Aorta (tissue), 5 donors: ENCODE measurements at regions not wholly inside any gene's neighbourhood (a gene's known extent, or its start where the extent isn't known, plus 50 kb on each side); places are given as distances from the start of the nearest gene placed in this dataset.
A peak's percentile ranks its signal among the peaks of the same experiment; 100 is the strongest.

Experiments
- ATAC-seq: fragments of 200-7000 bp; cut with Tn5 transposase; one replicate; pipeline ENCODE4 v1.9.1; 2022; ENCODE audit warnings: moderate library complexity; ENCODE audit not compliant: low FRiP score
- DNase-seq, 2 donors: peaks; one replicate each; pipeline ENCODE4 v3.0.0-alpha.2; 2020
- H3K27ac ChIP-seq, 2 donors: one replicate each; pipeline ENCODE4 v1.5.1; 2013; ENCODE audit warnings: low read length in 2 of 2, mild to moderate bottlenecking in 2 of 2, moderate library complexity in 2 of 2, control low read depth in 1 of 2, inconsistent platforms in 1 of 2, low read depth in 1 of 2
- H3K27me3 ChIP-seq, 2 donors: one replicate each; pipeline ENCODE4 v1.6.1; 2013; ENCODE audit warnings: control low read depth in 1 of 2, low read length in 1 of 2, mild to moderate bottlenecking in 1 of 2, moderate library complexity in 1 of 2; ENCODE audit not compliant: insufficient read depth in 2 of 2, control insufficient read depth in 1 of 2
- H3K36me3 ChIP-seq, 2 donors: one replicate each; pipeline ENCODE4 v1.6.1; 2013; ENCODE audit warnings: control low read depth in 1 of 2, low read length in 1 of 2, mild to moderate bottlenecking in 1 of 2; ENCODE audit not compliant: insufficient read depth in 2 of 2, control insufficient read depth in 1 of 2
- H3K4me1 ChIP-seq, 2 donors: one replicate each; pipeline ENCODE4 v1.6.1; 2013; ENCODE audit warnings: low read length in 2 of 2, control low read depth in 1 of 2, mild to moderate bottlenecking in 1 of 2, moderate library complexity in 1 of 2; ENCODE audit not compliant: insufficient read depth in 2 of 2, control insufficient read depth in 1 of 2
- H3K4me3 ChIP-seq, 2 donors: one replicate each; pipeline ENCODE4 v1.5.1; 2013; ENCODE audit warnings: low read length in 2 of 2, control low read depth in 1 of 2, mild to moderate bottlenecking in 1 of 2
- H3K9me3 ChIP-seq: one replicate; pipeline ENCODE4 v1.6.1; 2013; ENCODE audit warnings: mild to moderate bottlenecking, low read length; ENCODE audit not compliant: control insufficient read depth
- WGBS, 2 donors: extraction: QIAGEN DNeasy Blood & Tissue Kit; methylation state at CpG; one replicate each; pipeline ENCODE4 v1.1.7; 2013; 5-methylcytosine and 5-hydroxymethylcytosine counted together
- intact Hi-C, 2 donors: fragments of 100-400 bp; cut with DNase I; formaldehyde crosslinking; loops; one replicate each; pipeline versions ENCODE4 v1.14.2 to v1.15.0; 2022
- donor health status: healthy with polysubstance abuse.
- donor health status: Bipolar disorder and iron deficiency.
- donor health status: DM: no; HTN: no; CAD: no.
- donor health status: DM: no; HTN: no; CAD: no.
- donor health status: DM: yes; HTN: yes; CAD: no.

- Histone ChIP-seq H3K4me1 (no peaks in the 10 kb centered on the region), H3K27ac (no peak overlapping the region), H3K4me3 (peak overlapping the region in 1 of 2 donors; percentile 54), H3K27me3 (no peaks in the 10 kb centered on the region), H3K9me3 (peaks cover 4% of the 10 kb centered on the region), H3K36me3 (no peaks in the 10 kb centered on the region)
- intact Hi-C loops = loop anchor here (5.0 to 10.0 kb wide), 3 partner anchors 325 to 1088 kb away; partner anchors contain the start of gene ALCAM (in 2 of the 2)
- DNase-seq (no peak), ATAC-seq (no peak)
- 6 to 13% methylated on average over 1 of the region's 1 CpG for WGBS, 2 donors
Measured at GRCh38 chr3:104279617-104280016, 1087.1 kb upstream of the ALCAM start.

DNA sequence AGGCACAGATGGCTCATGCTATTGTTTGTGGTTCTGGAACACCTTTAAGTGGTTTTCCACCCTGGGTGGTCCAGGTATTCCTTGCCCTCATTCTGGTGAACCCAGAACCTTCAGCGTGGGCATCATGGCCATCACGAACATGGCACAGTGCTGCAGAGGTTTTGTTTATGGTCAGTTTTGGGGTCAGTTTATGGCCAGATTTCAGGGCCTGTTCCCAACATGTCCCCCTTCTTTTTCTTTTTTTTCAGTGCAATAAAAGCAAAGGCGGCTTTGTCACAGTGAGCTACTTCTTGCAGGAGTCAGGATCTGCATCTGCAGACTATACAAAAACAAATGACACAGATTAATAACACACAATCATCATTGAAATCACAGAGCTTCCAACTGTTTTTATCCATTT is 1085.0 kb upstream of the ALCAM start:
- peaks cover 2% of the 10 kb centered on the region for H3K9me3 ChIP-seq
- 97% methylated on average over 3 of the region's 3 CpGs for WGBS, 2 donors

GRCh38 chr3:104286645-104287044 is 1080.1 kb upstream of the ALCAM start:
- Histone ChIP-seq H3K9me3 (peaks cover under 1% of the 10 kb centered on the region), H3K4me3 (no peak overlapping the region), H3K27me3 (no peaks in the 10 kb centered on the region), H3K36me3 (no peaks in the 10 kb centered on the region), H3K27ac (no peak overlapping the region), H3K4me1 (no peaks in the 10 kb centered on the region)
- no peak for ATAC-seq
- DNase-seq = no peak
- 97 to 98% methylated on average over 5 of the region's 5 CpGs for WGBS, 2 donors
- intact Hi-C loops = no loop called here

More for the DNA sequence above, 1085.0 kb upstream of the ALCAM start:
- Histone ChIP-seq H3K4me3 (no peak overlapping the region), H3K27me3 (no peaks in the 10 kb centered on the region), H3K4me1 (no peaks in the 10 kb centered on the region), H3K27ac (no peak overlapping the region), H3K36me3 (no peaks in the 10 kb centered on the region)
- no peak for DNase-seq
- intact Hi-C loops = no loop called here
- no peak for ATAC-seq

- Histone ChIP-seq H3K27ac (no peak overlapping the region), H3K36me3 (no peaks in the 10 kb centered on the region), H3K4me1 (no peaks in the 10 kb centered on the region), H3K4me3 (peak overlapping the region; percentile 20 to 59), H3K27me3 (no peaks in the 10 kb centered on the region), H3K9me3 (no peaks in the 10 kb centered on the region)
- 20 to 28% methylated on average over 3 of the region's 3 CpGs for WGBS, 2 donors
- DNase-seq (no peak), ATAC-seq (no peak)
- intact Hi-C loops = no loop called here
Measured at GRCh38 chr3:104291437-104291851, 1075.3 kb upstream of the ALCAM start.

GRCh38 chr3:104291878-104292277 is 1074.8 kb upstream of the ALCAM start:
- no peak for ATAC-seq
- no peak for DNase-seq

DNA sequence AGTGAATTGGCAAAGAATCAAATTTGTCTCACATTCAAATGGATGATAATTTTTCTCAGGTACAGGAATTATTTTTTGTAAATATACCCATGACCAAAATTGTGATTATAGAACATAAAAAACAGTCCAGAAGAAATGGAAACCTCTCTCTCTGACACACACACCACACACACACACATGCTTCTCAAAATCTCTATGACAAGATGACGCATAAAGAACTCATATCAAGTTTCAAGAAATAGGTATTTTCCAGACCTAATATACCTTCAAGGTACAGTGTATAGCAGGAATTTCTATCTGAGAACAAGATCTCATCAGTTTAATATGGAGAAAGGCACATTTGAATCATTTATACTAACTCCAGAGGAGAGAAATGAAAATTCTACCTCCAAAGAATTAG is 1069.1 kb upstream of the ALCAM start:
- intact Hi-C loops = no loop called here
- no peaks in the 10 kb centered on the region for H3K4me1 ChIP-seq
- no peak overlapping the region for H3K27ac ChIP-seq
- H3K9me3 ChIP-seq = no peaks in the 10 kb centered on the region
- no peaks in the 10 kb centered on the region for H3K36me3 ChIP-seq
- H3K27me3 ChIP-seq = no peaks in the 10 kb centered on the region
- no peak for ATAC-seq
- no peak for DNase-seq
- H3K4me3 ChIP-seq = no peak overlapping the region
- 98 to 100% methylated on average over 1 of the region's 1 CpG for WGBS, 2 donors

More at GRCh38 chr3:104291878-104292277, 1074.8 kb upstream of the ALCAM start:
- Histone ChIP-seq H3K36me3 (no peaks in the 10 kb centered on the region), H3K9me3 (no peaks in the 10 kb centered on the region), H3K4me3 (peak overlapping the region in 1 of 2 donors; percentile 59), H3K27ac (no peak overlapping the region), H3K27me3 (no peaks in the 10 kb centered on the region), H3K4me1 (no peaks in the 10 kb centered on the region)
- intact Hi-C loops = no loop called here
- WGBS, 2 donors = 2 to 5% methylated on average over 2 of the region's 2 CpGs

- ATAC-seq = no peak
- 45 to 50% methylated on average over 2 of the region's 2 CpGs for WGBS, 2 donors
- no peak overlapping the region for H3K27ac ChIP-seq
Measured at GRCh38 chr3:104298662-104299061, 1068.0 kb upstream of the ALCAM start.

GRCh38 chr3:104316118-104316517 is 1050.6 kb upstream of the ALCAM start:
- no peaks in the 10 kb centered on the region for H3K9me3 ChIP-seq
- H3K27me3 ChIP-seq = no peaks in the 10 kb centered on the region
- H3K27ac ChIP-seq = no peak overlapping the region
- H3K4me1 ChIP-seq = no peaks in the 10 kb centered on the region
- ATAC-seq (no peak), DNase-seq (no peak)
- no peak overlapping the region for H3K4me3 ChIP-seq
- intact Hi-C loops = no loop called here
- no peaks in the 10 kb centered on the region for H3K36me3 ChIP-seq
- 59 to 71% methylated on average over 1 of the region's 1 CpG for WGBS, 2 donors

More at GRCh38 chr3:104298662-104299061, 1068.0 kb upstream of the ALCAM start:
- Histone ChIP-seq H3K9me3 (no peaks in the 10 kb centered on the region), H3K4me1 (no peaks in the 10 kb centered on the region), H3K4me3 (no peak overlapping the region), H3K36me3 (no peaks in the 10 kb centered on the region), H3K27me3 (no peaks in the 10 kb centered on the region)
- DNase-seq = no peak
- intact Hi-C loops = no loop called here

GRCh38 chr3:104323226-104323625 is 1043.5 kb upstream of the ALCAM start:
- DNase-seq (no peak), ATAC-seq (no peak)
- no peak overlapping the region for H3K4me3 ChIP-seq
- H3K27ac ChIP-seq = no peak overlapping the region
- no peaks in the 10 kb centered on the region for H3K27me3 ChIP-seq
- intact Hi-C loops = no loop called here
- WGBS, 2 donors = 77 to 90% methylated on average over 2 of the region's 2 CpGs
- H3K36me3 ChIP-seq = no peaks in the 10 kb centered on the region
- H3K9me3 ChIP-seq = no peaks in the 10 kb centered on the region
- no peaks in the 10 kb centered on the region for H3K4me1 ChIP-seq
